ENCODE measurements at regions not wholly inside any gene's neighbourhood (a gene's known extent, or its start where the extent isn't known, plus 50 kb on each side); places are given as distances from the start of the nearest gene placed in this dataset.
A peak's percentile ranks its signal among the peaks of the same experiment; 100 is the strongest.

DNA sequence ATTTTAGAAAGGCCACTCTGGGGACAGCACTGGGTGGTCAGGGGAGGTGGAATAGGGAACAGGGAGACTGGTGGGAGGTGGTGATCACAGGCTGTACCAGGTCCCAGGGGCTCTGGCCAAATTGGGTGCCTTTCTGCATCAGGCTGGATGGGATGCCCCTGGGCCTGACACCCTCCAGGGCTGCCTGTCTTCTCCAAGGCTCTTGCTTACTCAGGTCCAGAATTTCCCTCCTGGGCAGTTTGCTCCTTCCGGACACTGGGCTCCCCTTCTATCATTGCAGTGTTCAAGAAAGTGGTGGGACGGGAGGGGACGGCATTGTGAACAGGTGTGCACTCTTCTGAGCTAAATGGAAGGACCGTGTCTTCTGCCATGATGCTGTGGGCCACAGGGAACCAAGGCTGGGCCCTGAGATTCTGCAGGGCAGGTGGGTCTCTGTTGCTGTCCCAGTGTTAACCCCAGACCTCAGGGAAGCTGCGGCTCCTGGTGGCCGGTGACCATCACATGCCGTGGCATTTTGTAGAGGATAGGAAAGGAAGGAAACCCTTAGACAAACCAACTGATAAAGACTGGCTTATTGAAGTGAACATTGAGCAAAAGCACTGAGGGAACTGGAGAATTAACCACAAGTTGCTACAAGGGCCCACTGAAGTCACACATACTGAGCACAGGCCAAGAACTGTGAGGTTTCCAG lies 93.7 kb upstream of the HS6ST1 start:
- Mint-ChIP-seq H3K27ac (no peak overlapping the region), H3K9me3 (peaks cover 10% of the 10 kb centered on the region), H3K4me1 (peaks cover 31% of the 10 kb centered on the region), H3K36me3 (no peaks in the 10 kb centered on the region), H3K27me3 (ENCODE audit: insufficient read depth, low read depth) (peaks cover 19% of the 10 kb centered on the region), H3K4me3 (no peak overlapping the region)
- Histone ChIP-seq H4K20me1 (ENCODE audit: low read depth) (no peaks in the 10 kb centered on the region), H3K4me2 (no peak overlapping the region), H3K27me3 (no peaks in the 10 kb centered on the region), H3K9ac (no peak overlapping the region), H3K9me3 (ENCODE audit: low read depth) (no peaks in the 10 kb centered on the region), H3K4me3 (no peak overlapping the region), H3K79me2 (ENCODE audit: low read depth) (no peaks in the 10 kb centered on the region), H3K27ac (no peak overlapping the region), H3F3A (ENCODE audit: low read depth) (no peaks in the 10 kb centered on the region), H2AFZ (replicated peaks) (no peak overlapping the region), H3K36me3 (no peaks in the 10 kb centered on the region), H3K4me1 (peaks cover 6% of the 10 kb centered on the region)
- no peak for DNase-seq (ENCODE audit: low spot score)
- TF ChIP-seq EZH2phosphoT487 (IDR thresholded peaks at IDR 0.05): no peak
- TF ChIP-seq, protein P1, sequence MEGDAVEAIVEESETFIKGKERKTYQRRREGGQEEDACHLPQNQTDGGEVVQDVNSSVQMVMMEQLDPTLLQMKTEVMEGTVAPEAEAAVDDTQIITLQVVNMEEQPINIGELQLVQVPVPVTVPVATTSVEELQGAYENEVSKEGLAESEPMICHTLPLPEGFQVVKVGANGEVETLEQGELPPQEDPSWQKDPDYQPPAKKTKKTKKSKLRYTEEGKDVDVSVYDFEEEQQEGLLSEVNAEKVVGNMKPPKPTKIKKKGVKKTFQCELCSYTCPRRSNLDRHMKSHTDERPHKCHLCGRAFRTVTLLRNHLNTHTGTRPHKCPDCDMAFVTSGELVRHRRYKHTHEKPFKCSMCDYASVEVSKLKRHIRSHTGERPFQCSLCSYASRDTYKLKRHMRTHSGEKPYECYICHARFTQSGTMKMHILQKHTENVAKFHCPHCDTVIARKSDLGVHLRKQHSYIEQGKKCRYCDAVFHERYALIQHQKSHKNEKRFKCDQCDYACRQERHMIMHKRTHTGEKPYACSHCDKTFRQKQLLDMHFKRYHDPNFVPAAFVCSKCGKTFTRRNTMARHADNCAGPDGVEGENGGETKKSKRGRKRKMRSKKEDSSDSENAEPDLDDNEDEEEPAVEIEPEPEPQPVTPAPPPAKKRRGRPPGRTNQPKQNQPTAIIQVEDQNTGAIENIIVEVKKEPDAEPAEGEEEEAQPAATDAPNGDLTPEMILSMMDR (IDR thresholded peaks at IDR 0.05): no peak
- no peak for TF ChIP-seq EZH2 (IDR thresholded peaks at IDR 0.05)

DNA sequence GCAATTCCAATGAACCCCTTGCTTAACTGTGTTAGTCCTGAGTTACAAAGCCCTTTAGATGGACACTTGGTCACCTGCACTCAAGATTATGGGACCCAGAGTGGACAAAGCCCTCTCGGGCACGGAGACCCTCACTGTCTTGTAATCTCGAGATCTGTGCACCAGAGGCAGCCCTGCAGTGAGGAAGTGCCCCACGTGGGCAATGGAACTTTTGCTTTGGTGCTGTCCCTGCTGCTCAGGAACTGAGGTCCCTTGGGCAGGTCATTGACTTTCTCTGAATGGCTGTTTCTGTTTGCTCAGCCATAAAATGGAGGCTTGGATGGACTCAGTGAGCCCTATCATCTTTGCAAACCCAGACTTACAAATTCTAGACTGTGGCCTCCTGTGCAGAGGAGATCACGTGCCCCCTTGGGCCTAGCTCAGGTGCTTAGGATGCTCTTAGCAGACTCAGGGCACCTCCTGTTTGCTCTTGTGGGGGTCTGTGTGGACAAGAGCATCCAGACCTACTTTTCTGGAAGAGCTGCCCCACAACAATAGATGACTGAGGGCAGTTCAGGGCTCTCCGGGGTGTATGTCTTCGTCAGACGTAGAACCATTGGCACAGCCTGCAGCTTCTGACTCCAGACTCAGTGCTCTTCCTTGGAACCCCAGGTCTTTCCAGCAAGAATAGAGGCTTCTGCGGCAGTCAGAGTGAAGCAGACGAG lies 94.5 kb upstream of the HS6ST1 start:
- no peaks in the 10 kb centered on the region for H3K27me3 ChIP-seq
- no peak overlapping the region for H3K4me3 ChIP-seq
- no peaks in the 10 kb centered on the region for H3K9me3 ChIP-seq (ENCODE audit: low read depth)
- H3K4me3 Mint-ChIP-seq: peak overlapping the region; percentile 21
- H3K27ac Mint-ChIP-seq: no peak overlapping the region
- no peaks in the 10 kb centered on the region for H3K36me3 Mint-ChIP-seq
- H4K20me1 ChIP-seq (ENCODE audit: low read depth): no peaks in the 10 kb centered on the region
- no peaks in the 10 kb centered on the region for H3K79me2 ChIP-seq (ENCODE audit: low read depth)
- no peak for TF ChIP-seq EZH2phosphoT487 (IDR thresholded peaks at IDR 0.05)
- no peak for TF ChIP-seq EZH2 (IDR thresholded peaks at IDR 0.05)
- TF ChIP-seq, protein P1 (IDR thresholded peaks at IDR 0.05): no peak
- peaks cover 19% of the 10 kb centered on the region for H3K27me3 Mint-ChIP-seq (ENCODE audit: insufficient read depth, low read depth)
- no peak overlapping the region for H2AFZ ChIP-seq (replicated peaks)
- peaks cover 3% of the 10 kb centered on the region for H3K4me1 ChIP-seq
- H3F3A ChIP-seq (ENCODE audit: low read depth): no peaks in the 10 kb centered on the region
- H3K36me3 ChIP-seq: no peaks in the 10 kb centered on the region
- no peak overlapping the region for H3K9ac ChIP-seq
- H3K4me1 Mint-ChIP-seq: peaks cover 24% of the 10 kb centered on the region
- DNase-seq (ENCODE audit: low spot score): no peak
- H3K4me2 ChIP-seq: no peak overlapping the region
- peaks cover 10% of the 10 kb centered on the region for H3K9me3 Mint-ChIP-seq
- H3K27ac ChIP-seq: no peak overlapping the region

DNA sequence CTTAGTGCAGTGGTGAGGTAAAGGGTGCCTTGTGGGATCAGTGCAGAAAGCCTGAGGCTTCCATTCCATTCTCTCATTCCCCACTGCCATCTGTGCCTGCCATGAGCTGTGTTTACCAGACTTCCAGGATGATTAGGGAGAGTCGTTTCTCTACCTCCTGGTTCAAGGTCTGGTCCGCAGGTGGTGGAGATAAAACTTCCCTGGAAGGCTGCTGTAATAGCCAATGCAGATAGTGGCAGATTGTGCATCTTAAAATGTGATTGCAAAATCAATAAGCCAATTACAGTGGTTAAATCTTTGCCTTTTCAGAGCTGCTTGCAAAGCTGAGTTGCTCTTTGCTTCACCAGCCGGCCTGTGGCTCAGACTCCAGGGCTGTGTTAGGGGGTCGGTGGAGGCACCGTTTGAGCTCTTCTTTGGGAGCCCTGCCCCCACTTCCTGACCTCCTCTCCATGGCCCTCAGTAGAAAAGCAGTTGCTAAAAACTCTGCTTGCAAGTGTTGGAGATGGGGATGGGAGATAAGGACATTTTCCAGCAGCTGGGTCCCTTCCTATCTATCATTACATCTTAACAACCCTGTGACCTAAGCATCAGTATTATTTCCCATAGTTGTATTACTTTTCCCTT lies 95.2 kb upstream of the HS6ST1 start:
- peak overlapping the region; percentile 18 for H2AFZ ChIP-seq (replicated peaks)

More for the DNA sequence above, 95.2 kb upstream of the HS6ST1 start:
- Histone ChIP-seq H3K9me3 (ENCODE audit: low read depth) (no peaks in the 10 kb centered on the region), H3K4me3 (no peak overlapping the region), H4K20me1 (ENCODE audit: low read depth) (no peaks in the 10 kb centered on the region), H3K79me2 (ENCODE audit: low read depth) (no peaks in the 10 kb centered on the region), H3F3A (ENCODE audit: low read depth) (no peaks in the 10 kb centered on the region), H3K36me3 (no peaks in the 10 kb centered on the region), H3K27me3 (no peaks in the 10 kb centered on the region), H3K27ac (no peak overlapping the region), H3K9ac (no peak overlapping the region), H3K4me2 (no peak overlapping the region), H3K4me1 (no peaks in the 10 kb centered on the region)
- TF ChIP-seq EZH2 (IDR thresholded peaks at IDR 0.05): no peak
- TF ChIP-seq, protein P1 (IDR thresholded peaks at IDR 0.05): no peak
- no peak for TF ChIP-seq EZH2phosphoT487 (IDR thresholded peaks at IDR 0.05)
- Mint-ChIP-seq H3K36me3 (no peaks in the 10 kb centered on the region), H3K27me3 (ENCODE audit: insufficient read depth, low read depth) (peaks cover 19% of the 10 kb centered on the region), H3K9me3 (peaks cover 10% of the 10 kb centered on the region), H3K27ac (no peak overlapping the region), H3K4me1 (peaks cover 17% of the 10 kb centered on the region), H3K4me3 (peak overlapping the region; percentile 21)
- DNase-seq (ENCODE audit: low spot score): no peak

Measured in neural progenitor cell (in vitro differentiated cells).